ENCODE measurements at regions not wholly inside any gene's neighbourhood (a gene's known extent, or its start where the extent isn't known, plus 50 kb on each side); places are given as distances from the start of the nearest gene placed in this dataset.

DNA sequence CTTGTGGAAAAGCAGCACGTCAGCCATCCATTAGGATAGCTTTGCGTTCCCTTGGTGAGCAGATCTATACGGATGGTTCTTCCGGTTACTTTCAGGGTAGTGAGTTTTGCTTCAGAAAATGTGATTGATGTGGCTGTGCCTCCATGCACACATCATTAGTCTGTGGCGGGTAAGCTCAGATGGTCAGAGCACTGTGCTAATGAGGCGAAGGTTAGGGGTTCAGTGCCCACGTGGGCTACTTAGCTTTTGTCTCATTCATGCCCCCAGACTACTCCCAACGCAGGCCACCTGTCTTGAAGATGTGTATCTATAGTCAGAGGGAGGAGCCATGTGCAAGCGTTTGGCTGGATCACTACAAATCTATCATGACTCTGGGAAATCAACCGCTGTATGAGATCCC is 322.8 kb upstream of the POU3F3 start:
- DNase-seq: no peak
- Histone ChIP-seq H3K4me3 (no peak overlapping the region), H3K9me3 (peaks cover 0 to 3% (median 0%) of the 10 kb centered on the region in 8 donors), H3K27me3 (replicated peaks in 1 of 7) (no peaks in the 10 kb centered on the region), H3K27ac (no peak overlapping the region), H3K36me3 (no peaks in the 10 kb centered on the region), H3K4me1 (no peaks in the 10 kb centered on the region)
- WGBS, 5 donors: 80 to 86% (median 83%) methylated on average over 10 of the region's 10 CpGs
- TF ChIP-seq, protein P1, sequence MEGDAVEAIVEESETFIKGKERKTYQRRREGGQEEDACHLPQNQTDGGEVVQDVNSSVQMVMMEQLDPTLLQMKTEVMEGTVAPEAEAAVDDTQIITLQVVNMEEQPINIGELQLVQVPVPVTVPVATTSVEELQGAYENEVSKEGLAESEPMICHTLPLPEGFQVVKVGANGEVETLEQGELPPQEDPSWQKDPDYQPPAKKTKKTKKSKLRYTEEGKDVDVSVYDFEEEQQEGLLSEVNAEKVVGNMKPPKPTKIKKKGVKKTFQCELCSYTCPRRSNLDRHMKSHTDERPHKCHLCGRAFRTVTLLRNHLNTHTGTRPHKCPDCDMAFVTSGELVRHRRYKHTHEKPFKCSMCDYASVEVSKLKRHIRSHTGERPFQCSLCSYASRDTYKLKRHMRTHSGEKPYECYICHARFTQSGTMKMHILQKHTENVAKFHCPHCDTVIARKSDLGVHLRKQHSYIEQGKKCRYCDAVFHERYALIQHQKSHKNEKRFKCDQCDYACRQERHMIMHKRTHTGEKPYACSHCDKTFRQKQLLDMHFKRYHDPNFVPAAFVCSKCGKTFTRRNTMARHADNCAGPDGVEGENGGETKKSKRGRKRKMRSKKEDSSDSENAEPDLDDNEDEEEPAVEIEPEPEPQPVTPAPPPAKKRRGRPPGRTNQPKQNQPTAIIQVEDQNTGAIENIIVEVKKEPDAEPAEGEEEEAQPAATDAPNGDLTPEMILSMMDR (IDR thresholded peaks at IDR 0.05 in 8 of 11, conservative IDR thresholded peaks at IDR 0.05 in 3 of 11): no peak
- TF ChIP-seq POLR2A (IDR thresholded peaks at IDR 0.05): no peak
- TF ChIP-seq POLR2AphosphoS5 (IDR thresholded peaks at IDR 0.05): no peak
- intact Hi-C loops (cut with DNase I; ENCODE audit: low total_unique reads): no loop called here

DNA sequence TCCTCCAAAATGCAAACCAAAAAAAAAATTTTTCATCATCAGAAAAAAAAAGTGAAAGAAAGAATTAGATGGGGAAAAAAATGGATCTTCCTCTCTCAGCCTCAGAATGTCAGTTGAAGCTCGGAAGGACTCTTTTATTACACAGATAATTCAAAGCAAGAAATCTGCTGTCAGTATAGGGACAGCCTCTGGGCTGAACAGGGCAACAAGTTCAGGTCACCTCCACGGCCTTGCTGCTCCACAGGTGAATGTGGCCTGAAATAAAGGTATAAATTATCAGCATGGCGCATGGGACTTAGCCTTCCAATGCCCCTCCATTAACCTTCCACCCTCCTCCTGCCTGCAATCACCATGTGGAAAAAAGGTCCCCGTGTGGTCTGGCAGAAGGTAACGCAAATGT is 316.8 kb upstream of the POU3F3 start:
- intact Hi-C loops (cut with DNase I; ENCODE audit: low total_unique reads): no loop called here
- TF ChIP-seq POLR2AphosphoS5 (IDR thresholded peaks at IDR 0.05): no peak
- TF ChIP-seq POLR2A (IDR thresholded peaks at IDR 0.05): no peak
- TF ChIP-seq, protein P1 (IDR thresholded peaks at IDR 0.05 in 8 of 11, conservative IDR thresholded peaks at IDR 0.05 in 3 of 11): no peak

DNA sequence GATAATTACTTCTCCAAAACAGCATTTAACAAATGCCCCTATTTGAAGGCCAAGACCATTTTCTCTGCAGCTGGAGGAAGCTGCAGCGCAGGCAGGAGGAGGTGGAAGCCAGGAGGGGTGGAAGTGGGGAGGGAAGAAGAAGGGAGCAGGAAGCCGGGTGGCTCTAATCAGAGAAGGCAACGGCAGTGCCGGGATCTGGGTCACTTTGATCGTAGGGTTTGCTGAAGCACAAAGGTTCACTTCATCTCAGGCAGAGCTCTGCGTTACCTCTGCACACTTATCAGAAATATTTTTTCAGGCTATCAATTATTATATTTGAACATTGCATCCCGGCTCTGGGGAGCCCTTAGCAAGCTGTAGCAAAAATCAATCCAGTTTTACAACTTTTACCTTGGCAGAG is 315.8 kb upstream of the POU3F3 start:
- intact Hi-C loops (cut with DNase I; ENCODE audit: low total_unique reads): no loop called here
- no peaks in the 10 kb centered on the region for H3K4me1 ChIP-seq
- TF ChIP-seq POLR2A (IDR thresholded peaks at IDR 0.05) (no peak), POLR2AphosphoS5 (IDR thresholded peaks at IDR 0.05) (no peak)
- TF ChIP-seq, protein P1 (IDR thresholded peaks at IDR 0.05 in 8 of 11, conservative IDR thresholded peaks at IDR 0.05 in 3 of 11): no peak
- no peaks in the 10 kb centered on the region for H3K9me3 ChIP-seq
- H3K27me3 ChIP-seq (replicated peaks in 1 of 7): no peaks in the 10 kb centered on the region
- WGBS, 5 donors: 48 to 65% (median 51%) methylated on average over 7 of the region's 7 CpGs
- no peaks in the 10 kb centered on the region for H3K36me3 ChIP-seq
- DNase-seq: no peak
- H3K4me3 ChIP-seq: no peak overlapping the region
- H3K27ac ChIP-seq: no peak overlapping the region

More for the DNA sequence above, 316.8 kb upstream of the POU3F3 start:
- no peaks in the 10 kb centered on the region for H3K9me3 ChIP-seq
- H3K27me3 ChIP-seq (replicated peaks in 1 of 7): no peaks in the 10 kb centered on the region
- H3K4me1 ChIP-seq: no peaks in the 10 kb centered on the region
- H3K36me3 ChIP-seq: no peaks in the 10 kb centered on the region
- WGBS, 5 donors: 74 to 82% (median 76%) methylated on average over 5 of the region's 5 CpGs
- H3K4me3 ChIP-seq: no peak overlapping the region
- H3K27ac ChIP-seq: no peak overlapping the region
- no peak for DNase-seq

DNA sequence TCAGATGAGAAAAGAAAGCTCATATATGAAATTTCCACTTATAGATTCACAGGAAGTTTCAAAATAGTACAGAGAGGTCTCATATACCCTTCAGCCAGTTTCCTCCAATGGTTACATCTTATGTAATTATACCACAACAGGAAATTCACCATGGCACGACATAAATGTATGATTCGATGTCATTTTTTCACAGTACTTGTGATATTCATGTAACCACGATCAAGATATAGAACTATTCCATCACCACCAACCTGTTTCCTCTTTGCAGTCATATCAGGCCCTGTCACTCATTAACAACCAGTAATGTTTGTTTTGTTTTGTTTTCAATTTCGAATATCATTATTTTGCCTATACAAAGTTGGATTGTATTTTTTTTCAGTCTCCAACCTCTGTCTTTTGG is 314.3 kb upstream of the POU3F3 start:
- H3K4me1 ChIP-seq: no peaks in the 10 kb centered on the region
- no peak overlapping the region for H3K4me3 ChIP-seq
- H3K27ac ChIP-seq: no peak overlapping the region
- no peak for DNase-seq
- WGBS, 5 donors: 24 to 34% (median 28%) methylated on average over 4 of the region's 4 CpGs
- no peaks in the 10 kb centered on the region for H3K27me3 ChIP-seq (replicated peaks in 1 of 7)
- no peaks in the 10 kb centered on the region for H3K9me3 ChIP-seq
- TF ChIP-seq POLR2A (IDR thresholded peaks at IDR 0.05) (no peak), POLR2AphosphoS5 (IDR thresholded peaks at IDR 0.05) (no peak)
- TF ChIP-seq, protein P1 (IDR thresholded peaks at IDR 0.05 in 8 of 11, conservative IDR thresholded peaks at IDR 0.05 in 3 of 11): no peak
- intact Hi-C loops (cut with DNase I; ENCODE audit: low total_unique reads): no loop called here
- no peaks in the 10 kb centered on the region for H3K36me3 ChIP-seq

All from spleen (tissue), 11 donors.